GM18519 (cell line): ENCODE measurements at regions not wholly inside any gene's neighbourhood (a gene's known extent, or its start where the extent isn't known, plus 50 kb on each side); places are given as distances from the start of the nearest gene placed in this dataset.

Experiments
- ATAC-seq: cut with Tn5 transposase; IDR thresholded peaks from one replicate; pipeline ENCODE4 v1.9.1; 2021; ENCODE audit warnings: mild to moderate bottlenecking, moderate library complexity; ENCODE audit not compliant: unreplicated experiment, low FRiP score

DNA sequence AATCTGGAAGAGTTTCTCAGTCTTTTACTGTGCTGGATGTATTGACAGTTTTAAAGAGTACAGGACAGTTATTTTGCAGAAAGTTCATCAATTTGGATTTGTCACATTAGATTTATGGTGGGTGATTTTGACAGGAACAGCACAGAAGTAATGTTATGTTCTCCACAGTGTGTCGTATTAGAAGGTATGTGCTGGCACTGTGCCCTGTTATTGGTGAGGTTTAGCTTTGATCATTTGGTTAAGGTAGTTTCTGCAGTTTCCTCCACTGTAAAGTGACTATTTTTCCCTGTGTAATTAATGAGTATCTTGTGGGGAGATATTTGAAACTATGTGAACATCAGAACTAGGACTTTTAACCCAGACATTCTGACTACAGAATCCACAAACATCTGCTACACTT lies 308.5 kb upstream of the TBX3 start:
- no peak for ATAC-seq

DNA sequence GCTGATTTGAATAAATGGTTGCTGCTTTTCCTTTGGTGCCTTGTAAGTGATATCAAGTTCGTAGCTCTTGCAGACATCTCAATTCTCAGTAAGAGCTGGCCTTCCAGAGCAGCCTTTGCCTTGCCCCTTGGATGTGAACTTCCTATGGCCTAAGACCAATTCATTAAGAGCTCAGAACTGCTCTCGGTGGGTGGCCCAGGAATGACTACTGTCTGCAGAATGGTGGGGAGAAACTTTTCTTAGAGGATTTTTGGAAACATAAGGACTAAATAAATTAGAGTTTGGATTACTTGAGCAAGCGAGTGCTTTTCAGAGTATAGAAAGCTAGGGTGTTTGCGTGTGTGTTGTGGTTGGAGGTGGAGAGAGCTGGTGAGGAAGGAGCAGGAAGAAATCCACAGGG lies 306.4 kb upstream of the TBX3 start:
- no peak for ATAC-seq

DNA sequence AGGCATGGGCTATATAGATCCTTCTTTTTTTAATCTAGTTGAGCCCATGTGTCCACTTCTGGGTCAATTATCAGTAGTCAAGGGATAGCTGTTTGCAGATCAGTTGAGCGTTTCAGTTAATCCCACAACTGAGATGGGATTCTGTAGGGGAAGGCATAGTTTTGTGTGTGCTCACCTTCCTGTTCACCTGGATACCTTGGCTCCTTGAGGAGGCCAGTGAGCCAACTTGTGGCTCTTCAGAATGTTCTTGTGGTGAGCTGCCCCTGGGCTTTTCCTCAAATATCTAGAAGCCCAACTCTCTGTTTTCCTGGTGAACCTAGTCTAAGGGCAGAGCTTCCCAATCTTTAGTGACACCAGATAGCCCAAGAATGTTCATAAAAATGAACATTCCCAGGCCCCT lies 302.9 kb upstream of the TBX3 start:
- ATAC-seq: no peak

DNA sequence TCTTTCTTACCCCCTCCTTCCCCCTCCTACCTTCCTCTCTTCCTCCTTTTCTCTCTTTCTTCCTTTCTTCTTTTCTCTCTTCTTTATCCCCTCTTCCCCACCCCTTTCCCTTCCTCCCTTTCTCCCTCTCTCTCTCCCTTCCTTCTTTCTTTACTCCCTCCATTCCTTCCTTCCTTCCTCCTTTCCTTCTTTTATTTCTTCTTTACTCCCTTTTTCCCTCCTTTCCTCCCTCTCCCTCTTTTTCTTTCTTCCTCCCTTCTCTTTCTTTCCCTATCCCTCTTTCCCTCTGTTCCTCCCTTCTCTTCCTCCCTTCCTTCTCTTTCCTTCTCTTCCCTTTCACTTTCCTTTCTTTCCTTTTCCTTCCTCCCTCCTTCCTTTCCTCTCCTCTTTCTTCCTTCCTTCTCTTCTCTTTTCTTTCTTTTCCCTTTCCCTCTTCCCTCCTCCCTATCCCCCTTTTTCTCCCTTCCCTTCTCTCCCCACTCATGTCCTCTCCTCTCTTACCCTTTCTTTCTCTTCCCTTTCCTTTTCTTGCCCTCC lies 302.3 kb upstream of the TBX3 start:
- ATAC-seq: no peak

GRCh38 chr12:114984634-114985061 lies 300.7 kb upstream of the TBX3 start:
- ATAC-seq: no peak

GRCh38 chr12:114982760-114983159 lies 298.8 kb upstream of the TBX3 start:
- no peak for ATAC-seq

- ATAC-seq: no peak
These were observed 297.1 kb upstream of the TBX3 start for GRCh38 chr12:114981036-114981435.

DNA sequence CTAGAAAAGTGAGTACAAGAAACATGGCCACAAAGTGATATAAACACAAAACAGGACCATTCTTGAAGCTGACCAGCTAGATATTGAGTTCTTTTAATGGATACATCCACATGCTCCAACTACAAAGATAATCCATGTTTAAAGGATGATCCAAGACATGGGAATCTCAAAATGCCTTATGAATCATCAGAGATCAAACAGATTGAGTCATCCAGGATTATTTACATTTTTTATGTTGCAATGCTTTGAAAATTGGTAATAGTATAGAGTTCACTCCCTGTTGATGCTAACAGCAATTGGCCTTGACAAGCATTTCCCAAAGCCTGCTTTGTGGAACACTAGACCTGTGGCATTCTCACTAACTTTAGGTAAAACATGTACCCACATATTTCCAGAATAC lies 293.0 kb upstream of the TBX3 start:
- no peak for ATAC-seq

DNA sequence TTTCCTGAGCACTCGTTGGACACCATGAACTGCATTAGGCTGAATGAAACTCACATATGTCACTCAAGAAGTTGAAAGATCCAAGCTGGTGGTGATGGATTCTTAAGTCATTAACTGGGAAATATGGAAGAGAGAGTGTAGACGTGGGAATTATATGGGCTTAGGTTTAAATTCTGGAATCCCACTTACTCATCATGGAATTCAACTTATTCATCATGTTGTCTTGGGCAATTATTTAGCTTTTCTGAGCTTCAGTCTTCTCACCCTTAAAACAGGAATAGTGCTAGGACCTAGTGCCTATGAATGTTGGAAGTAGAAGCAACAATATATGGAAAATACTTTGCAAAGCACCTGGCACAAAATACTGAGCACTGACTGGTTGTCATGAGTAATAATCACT lies 292.4 kb upstream of the TBX3 start:
- no peak for ATAC-seq

- no peak for ATAC-seq
These were observed 291.8 kb upstream of the TBX3 start for GRCh38 chr12:114975640-114976310.

DNA sequence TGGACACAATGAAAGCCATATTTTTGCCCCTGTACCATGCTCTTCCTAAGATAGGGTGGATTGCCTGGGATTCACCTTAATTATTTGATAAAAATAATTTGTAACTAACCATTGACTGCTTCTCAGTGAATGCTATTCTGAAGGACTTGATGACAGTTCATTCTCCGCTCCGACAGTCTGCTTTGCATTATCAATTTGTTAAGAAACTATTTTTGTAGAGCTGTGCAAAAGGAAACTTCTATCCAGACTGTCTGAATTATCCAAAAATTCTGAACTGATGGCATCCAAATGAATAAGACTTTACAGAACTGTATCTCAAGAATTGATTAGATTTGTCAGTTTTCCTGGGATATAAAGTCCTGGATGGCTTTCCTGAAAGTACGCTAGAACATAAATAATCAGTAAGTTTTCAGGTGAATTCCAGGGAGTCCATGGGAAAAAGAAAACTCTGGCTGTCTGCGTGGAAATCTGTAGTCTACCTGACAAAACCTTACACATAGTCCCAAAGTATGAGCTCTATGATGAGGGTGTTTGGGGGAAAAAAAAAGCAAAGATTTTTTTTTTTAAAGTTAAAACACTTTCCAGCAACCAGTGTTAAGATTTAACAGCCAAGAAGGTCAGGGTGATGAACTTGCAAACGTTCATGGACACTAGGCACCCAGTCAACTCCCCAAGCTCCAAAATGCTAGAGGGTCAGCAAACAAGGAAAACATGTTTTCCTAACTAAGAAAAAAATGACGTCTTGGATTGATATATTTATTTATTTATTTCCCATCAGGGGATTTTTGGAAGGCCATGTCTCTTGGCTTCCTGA lies 291.1 kb upstream of the TBX3 start:
- ATAC-seq: no peak

- no peak for ATAC-seq
These were observed 290.4 kb upstream of the TBX3 start for GRCh38 chr12:114974333-114974732.

DNA sequence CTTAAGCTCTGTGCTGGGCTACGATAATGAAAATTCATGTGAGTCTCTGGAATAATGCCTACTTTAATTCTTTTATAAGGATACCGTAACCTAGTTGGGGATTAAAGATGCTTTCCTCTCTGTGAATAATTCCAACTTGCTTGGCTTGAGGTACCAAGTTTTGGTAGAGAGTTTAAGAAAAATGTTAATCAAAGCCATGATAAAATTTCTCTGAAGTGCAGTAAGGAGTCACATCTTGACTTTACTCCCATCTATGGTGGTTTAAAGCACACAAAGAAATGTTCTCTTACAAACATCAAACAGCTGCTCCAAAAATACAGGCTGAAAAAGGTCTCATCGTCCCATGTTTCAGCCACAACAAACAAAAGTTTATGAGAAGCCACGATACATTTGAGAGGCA lies 284.8 kb upstream of the TBX3 start:
- no peak for ATAC-seq

GRCh38 chr12:114967151-114967550 lies 283.2 kb upstream of the TBX3 start:
- ATAC-seq: no peak

GRCh38 chr12:114964841-114965240 lies 280.9 kb upstream of the TBX3 start:
- no peak for ATAC-seq

DNA sequence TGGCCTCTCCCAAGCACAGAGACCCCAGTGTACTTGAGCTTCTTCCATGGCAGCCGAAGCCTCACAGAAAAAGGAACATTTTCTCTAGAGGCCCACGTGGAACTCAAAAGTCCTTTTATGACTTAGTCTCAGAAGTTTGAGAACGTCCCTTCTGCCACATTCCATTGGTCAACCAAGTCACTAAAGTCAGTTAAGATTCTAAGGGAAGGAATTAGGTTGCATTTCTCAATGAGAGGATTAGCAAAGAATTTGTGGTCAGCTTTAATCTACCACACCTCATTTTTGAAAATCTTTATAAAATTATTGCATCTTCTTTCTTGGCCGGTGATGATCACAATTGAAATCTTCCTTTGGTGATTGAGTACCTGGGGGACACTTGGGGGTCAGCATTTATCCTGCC lies 279.9 kb upstream of the TBX3 start:
- no peak for ATAC-seq

DNA sequence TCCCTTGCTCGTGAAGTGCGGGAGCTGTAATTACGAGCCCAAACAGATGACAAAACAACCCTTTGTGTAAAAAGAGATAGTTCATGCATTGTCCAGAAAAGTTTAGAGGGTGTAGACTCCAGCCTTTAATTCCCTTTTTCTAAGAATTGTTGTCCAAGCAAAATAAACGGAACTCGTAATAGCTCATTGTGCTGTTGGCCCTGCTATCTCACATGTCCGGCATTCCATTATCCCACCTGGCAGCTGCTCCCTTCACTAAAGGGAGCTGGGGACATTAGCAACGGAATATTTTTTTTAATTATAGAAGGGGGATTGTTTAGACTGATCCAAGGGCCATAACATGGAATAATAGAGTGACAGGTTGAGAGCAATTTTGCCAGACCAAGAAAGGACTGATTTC lies 277.5 kb upstream of the TBX3 start:
- no peak for ATAC-seq

GRCh38 chr12:114958538-114958937 lies 274.6 kb upstream of the TBX3 start:
- ATAC-seq: no peak

GRCh38 chr12:114957225-114957624 lies 273.2 kb upstream of the TBX3 start:
- ATAC-seq: no peak

- ATAC-seq: no peak
These were observed 271.5 kb upstream of the TBX3 start for GRCh38 chr12:114955414-114956014.

DNA sequence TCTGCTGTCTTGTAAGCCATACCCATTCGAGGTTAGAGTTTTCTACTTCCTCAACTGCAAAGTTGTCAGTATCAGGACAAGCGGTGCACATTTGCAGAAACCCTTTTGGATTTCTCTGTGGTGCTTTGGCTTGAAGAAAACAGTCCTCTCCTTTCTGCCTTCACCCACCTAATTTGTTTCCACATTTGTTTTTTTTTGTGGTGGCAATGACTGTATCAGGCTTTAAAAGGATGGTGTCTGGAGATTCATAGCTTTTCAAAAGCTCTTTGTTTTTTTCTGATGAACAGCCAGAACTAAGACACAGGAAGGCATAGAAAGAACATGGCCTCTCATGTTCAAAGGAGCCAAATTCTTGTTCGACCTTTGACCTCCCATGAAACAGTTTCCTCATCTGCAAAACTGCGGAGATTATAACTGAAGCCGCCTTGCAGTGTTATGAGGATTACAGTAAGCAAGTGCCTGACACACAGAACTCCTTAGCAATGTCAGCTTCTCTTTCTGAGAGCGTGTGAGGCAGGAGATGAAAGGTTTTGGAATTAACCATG lies 270.6 kb upstream of the TBX3 start:
- ATAC-seq: no peak
